ENCODE measurements at regions not wholly inside any gene's neighbourhood (a gene's known extent, or its start where the extent isn't known, plus 50 kb on each side); places are given as distances from the start of the nearest gene placed in this dataset.

DNA sequence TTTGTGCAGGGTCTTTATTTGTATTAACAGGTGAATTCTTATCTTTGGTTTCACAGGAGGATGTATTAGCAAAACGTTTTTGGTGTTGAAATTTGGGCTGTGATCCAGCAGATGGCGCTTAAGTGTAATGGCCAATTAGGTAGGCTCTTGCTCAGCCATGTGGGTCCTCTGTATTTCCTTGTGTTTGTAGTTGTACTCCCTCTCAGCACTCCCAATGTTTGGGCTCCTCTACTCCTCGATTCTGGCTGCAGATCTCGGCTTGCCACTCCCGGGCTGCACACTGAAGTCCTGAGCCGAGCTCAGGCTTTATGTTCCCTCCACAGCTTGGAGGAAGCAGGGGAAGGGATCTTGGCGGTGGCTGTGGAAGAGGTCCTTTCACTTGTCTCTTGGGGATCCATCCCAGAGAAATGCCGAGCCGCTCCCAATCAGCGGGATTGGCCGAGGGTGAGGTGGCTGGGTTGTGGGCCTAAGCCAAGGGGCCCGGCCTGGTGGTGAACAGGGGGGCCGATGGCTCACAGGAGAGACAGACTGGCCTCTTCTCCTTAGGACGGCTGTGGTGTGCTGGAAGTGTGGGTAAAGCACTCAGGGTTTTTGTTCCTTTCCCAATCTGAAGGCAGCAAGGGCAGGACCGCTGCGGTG, 133.7 kb downstream of the AEBP2 start:
- Mint-ChIP-seq H3K4me1 (ENCODE audit: unreplicated experiment) (peaks cover 23% of the 10 kb centered on the region), H3K27ac (ENCODE audit: unreplicated experiment) (peak overlapping the region; percentile 26), H3K9me3 (ENCODE audit: unreplicated experiment) (no peaks in the 10 kb centered on the region), H3K36me3 (ENCODE audit: low read depth, unreplicated experiment) (peaks cover 5% of the 10 kb centered on the region), H3K4me3 (ENCODE audit: unreplicated experiment) (no peak overlapping the region), H3K27me3 (ENCODE audit: unreplicated experiment) (peaks cover 3% of the 10 kb centered on the region)
- DNase-seq (ENCODE audit: low spot score) = peak; percentile 43
- peak; percentile 43 for TF ChIP-seq CTCF (IDR thresholded peaks at IDR 0.05; ENCODE audit: unreplicated experiment)

- TF ChIP-seq CTCF (IDR thresholded peaks at IDR 0.05; ENCODE audit: unreplicated experiment) = no peak
- Mint-ChIP-seq H3K36me3 (ENCODE audit: low read depth, unreplicated experiment) (peaks cover 5% of the 10 kb centered on the region), H3K27ac (ENCODE audit: unreplicated experiment) (no peak overlapping the region), H3K4me3 (ENCODE audit: unreplicated experiment) (no peak overlapping the region), H3K9me3 (ENCODE audit: unreplicated experiment) (no peaks in the 10 kb centered on the region), H3K4me1 (ENCODE audit: unreplicated experiment) (peaks cover 23% of the 10 kb centered on the region), H3K27me3 (ENCODE audit: unreplicated experiment) (peaks cover 2% of the 10 kb centered on the region)
- no peak for DNase-seq (ENCODE audit: low spot score)
Measured at GRCh38 chr12:19573866-19574265, 134.6 kb downstream of the AEBP2 start.

DNA sequence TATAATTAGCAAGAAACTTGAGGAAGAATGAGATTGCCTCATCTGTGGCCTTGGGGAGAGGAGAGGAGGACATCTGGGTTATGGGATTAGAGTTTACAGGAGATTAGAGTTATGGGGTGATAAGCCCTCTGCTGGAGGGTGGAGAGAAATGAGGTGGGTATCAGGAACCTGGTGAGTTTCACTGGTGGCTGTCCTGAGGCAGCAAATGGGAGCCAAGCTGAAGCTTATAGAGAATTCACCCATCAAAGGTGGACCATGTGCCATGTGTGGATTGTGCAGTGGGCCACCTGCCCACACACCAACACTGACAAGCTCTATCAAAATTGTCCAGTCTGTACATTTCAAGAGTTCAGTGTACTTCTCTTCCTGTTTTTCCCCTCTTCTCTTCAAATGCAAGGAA, 135.3 kb downstream of the AEBP2 start:
- no peak for TF ChIP-seq CTCF (IDR thresholded peaks at IDR 0.05; ENCODE audit: unreplicated experiment)
- DNase-seq (ENCODE audit: low spot score) = no peak
- H3K27ac Mint-ChIP-seq (ENCODE audit: unreplicated experiment) = no peak overlapping the region
- H3K36me3 Mint-ChIP-seq (ENCODE audit: low read depth, unreplicated experiment) = no peaks in the 10 kb centered on the region
- no peaks in the 10 kb centered on the region for H3K9me3 Mint-ChIP-seq (ENCODE audit: unreplicated experiment)
- peaks cover 23% of the 10 kb centered on the region for H3K4me1 Mint-ChIP-seq (ENCODE audit: unreplicated experiment)
- H3K27me3 Mint-ChIP-seq (ENCODE audit: unreplicated experiment) = peaks cover 2% of the 10 kb centered on the region
- H3K4me3 Mint-ChIP-seq (ENCODE audit: unreplicated experiment) = no peak overlapping the region

DNA sequence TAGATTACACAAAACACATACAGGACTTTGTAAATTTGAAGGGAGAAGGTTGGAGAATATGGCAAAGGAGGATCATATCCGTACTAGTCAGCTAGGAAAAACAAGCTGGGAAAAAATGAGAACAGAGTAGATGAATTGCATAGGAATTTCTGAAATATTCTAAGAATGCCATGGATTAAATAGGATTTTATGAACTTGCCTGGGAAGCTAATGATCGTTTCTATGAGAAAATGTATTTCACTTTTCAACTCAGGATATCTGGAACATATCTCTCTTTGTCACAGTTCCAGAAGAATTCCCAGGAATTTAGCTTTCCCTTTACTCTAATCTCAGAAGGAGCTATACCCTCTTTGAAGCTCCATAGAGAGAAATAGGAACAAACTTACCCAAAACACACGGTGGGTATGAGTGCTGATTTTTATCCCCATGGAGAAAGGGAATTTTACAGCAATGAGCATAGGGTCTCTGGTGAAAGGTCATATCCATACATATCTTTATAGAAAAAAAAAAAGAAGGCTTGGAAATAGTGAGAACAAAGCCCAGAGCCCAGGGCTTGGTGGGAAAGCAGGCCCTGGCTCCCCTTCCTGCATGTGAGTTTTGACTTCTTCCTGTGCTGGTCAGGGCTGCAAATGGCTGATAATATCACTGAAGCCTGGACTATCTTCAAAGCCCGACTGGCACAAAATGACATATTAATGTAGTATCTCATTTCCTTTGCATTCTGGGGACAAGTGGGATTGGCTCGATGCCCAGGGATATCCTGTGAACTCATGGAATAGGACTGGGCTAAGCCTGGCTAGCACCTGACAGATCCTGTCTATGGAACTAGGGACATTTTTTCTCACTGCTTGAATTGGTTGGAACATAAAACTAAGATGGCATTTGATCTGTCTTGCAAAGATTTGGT, 136.3 kb downstream of the AEBP2 start:
- TF ChIP-seq CTCF (IDR thresholded peaks at IDR 0.05; ENCODE audit: unreplicated experiment) = no peak
- H3K9me3 Mint-ChIP-seq (ENCODE audit: unreplicated experiment) = no peaks in the 10 kb centered on the region
- no peak overlapping the region for H3K4me3 Mint-ChIP-seq (ENCODE audit: unreplicated experiment)
- peaks cover 23% of the 10 kb centered on the region for H3K4me1 Mint-ChIP-seq (ENCODE audit: unreplicated experiment)
- peak overlapping the region; percentile 59 for H3K27ac Mint-ChIP-seq (ENCODE audit: unreplicated experiment)
- no peaks in the 10 kb centered on the region for H3K36me3 Mint-ChIP-seq (ENCODE audit: low read depth, unreplicated experiment)
- peak; percentile 15 for DNase-seq (ENCODE audit: low spot score)
- peaks cover 2% of the 10 kb centered on the region for H3K27me3 Mint-ChIP-seq (ENCODE audit: unreplicated experiment)
